Mesenchymal stem cell (in vitro differentiated cells and primary cell): ENCODE measurements at regions not wholly inside any gene's neighbourhood (a gene's known extent, or its start where the extent isn't known, plus 50 kb on each side); places are given as distances from the start of the nearest gene placed in this dataset.

ENCODE experiments used
- DNase-seq: peaks from one replicate; pipeline ENCODE4 v3.0.0-alpha.2; 2013
- H2AFZ ChIP-seq: one replicate; pipeline ENCODE4 v1.6.1; 2013; ENCODE audit warnings: low read depth, mild to moderate bottlenecking, control low read depth, inconsistent platforms, low read length, moderate library complexity
- H2AK5ac ChIP-seq: 2 replicates; pipeline ENCODE4 v1.6.1; 2013; ENCODE audit warnings: low read length, moderate library complexity, mild to moderate bottlenecking, inconsistent platforms; ENCODE audit not compliant: severe bottlenecking
- H2BK120ac ChIP-seq: one replicate; pipeline ENCODE4 v1.6.1; 2013; ENCODE audit warnings: low read depth, mild to moderate bottlenecking, inconsistent platforms, low read length, moderate library complexity
- H2BK12ac ChIP-seq, 2 experiments: one replicate each; pipeline ENCODE4 v1.6.1; 2013; ENCODE audit warnings: inconsistent platforms in 2 of 2, low read length in 2 of 2, mild to moderate bottlenecking in 2 of 2, moderate library complexity in 2 of 2, control low read depth in 1 of 2
- H2BK15ac ChIP-seq: one replicate; pipeline ENCODE4 v1.6.1; 2013; ENCODE audit warnings: mild to moderate bottlenecking, low read depth, inconsistent platforms; ENCODE audit not compliant: poor library complexity, severe bottlenecking
- H2BK5ac ChIP-seq: 2 replicates; pipeline ENCODE4 v1.6.1; 2013; ENCODE audit warnings: low read depth, mild to moderate bottlenecking, low read length, control low read depth, inconsistent platforms; ENCODE audit not compliant: poor library complexity, severe bottlenecking
- H3K14ac ChIP-seq, 2 experiments: one replicate each; pipeline ENCODE4 v1.6.1; 2013; ENCODE audit warnings: inconsistent platforms in 2 of 2, low read length in 2 of 2, control low read depth in 1 of 2, mild to moderate bottlenecking in 1 of 2, moderate library complexity in 1 of 2
- H3K18ac ChIP-seq, 2 experiments: one replicate each; pipeline ENCODE4 v1.6.1; 2013; ENCODE audit warnings: inconsistent platforms in 2 of 2, low read length in 2 of 2, control low read depth in 1 of 2, low read depth in 1 of 2, mild to moderate bottlenecking in 1 of 2
- H3K23ac ChIP-seq, 2 experiments: one replicate each; pipeline ENCODE4 v1.6.1; 2013; ENCODE audit warnings: inconsistent platforms in 2 of 2, low read length in 2 of 2, mild to moderate bottlenecking in 2 of 2, moderate library complexity in 2 of 2, control low read depth in 1 of 2
- H3K27ac ChIP-seq: 2 replicates; pipeline ENCODE4 v1.5.1; 2013; ENCODE audit warnings: mild to moderate bottlenecking, moderate library complexity, low read length, control low read depth, inconsistent platforms; ENCODE audit not compliant: poor library complexity, severe bottlenecking
- H3K27me3 ChIP-seq, 2 experiments: 2 replicates each; pipeline versions ENCODE4 v1.6.1 to v1.7.0; 2013; ENCODE audit warnings: low read length in 2 of 2, mild to moderate bottlenecking in 2 of 2, moderate library complexity in 2 of 2, control low read depth in 1 of 2, inconsistent platforms in 1 of 2; ENCODE audit not compliant: control insufficient read depth in 1 of 2, insufficient read depth in 1 of 2
- H3K36me3 ChIP-seq, 2 experiments: 2 replicates each; pipeline versions ENCODE4 v1.6.1 to v1.7.0; 2013; ENCODE audit warnings: low read length in 2 of 2, control low read depth in 1 of 2, inconsistent platforms in 1 of 2, low read depth in 1 of 2, mild to moderate bottlenecking in 1 of 2; ENCODE audit not compliant: insufficient read depth in 2 of 2, control insufficient read depth in 1 of 2
- H3K4ac ChIP-seq, 2 experiments: one replicate each; pipeline ENCODE4 v1.6.1; 2013; ENCODE audit warnings: inconsistent platforms in 2 of 2, low read length in 2 of 2, mild to moderate bottlenecking in 2 of 2, moderate library complexity in 2 of 2, control low read depth in 1 of 2, low read depth in 1 of 2
- H3K4me1 ChIP-seq: 2 replicates; pipeline ENCODE4 v1.6.1; 2013; ENCODE audit warnings: low read depth, low read length, control low read depth; ENCODE audit not compliant: control insufficient read depth, insufficient read depth
- H3K4me2 ChIP-seq: 2 replicates; pipeline ENCODE4 v1.6.1; 2013; ENCODE audit warnings: low read length, mild to moderate bottlenecking, inconsistent platforms; ENCODE audit not compliant: poor library complexity, severe bottlenecking
- H3K4me3 ChIP-seq, 2 experiments: 2 replicates each; pipeline versions ENCODE4 v1.5.1 to v1.7.0; 2013; ENCODE audit warnings: low read length in 2 of 2, mild to moderate bottlenecking in 2 of 2, control low read depth in 1 of 2, low read depth in 1 of 2; ENCODE audit not compliant: insufficient read depth in 1 of 2
- H3K79me1 ChIP-seq: replicated peaks from 2 replicates; pipeline ENCODE4 v1.6.1; 2013; ENCODE audit warnings: mild to moderate bottlenecking, control low read depth, low read length, inconsistent platforms; ENCODE audit not compliant: poor library complexity, severe bottlenecking
- H3K9ac ChIP-seq: 2 replicates; pipeline ENCODE4 v1.7.0; 2013; ENCODE audit warnings: mild to moderate bottlenecking, low read length, moderate library complexity
- H3K9me3 ChIP-seq: 2 replicates; pipeline ENCODE4 v1.7.0; 2013; ENCODE audit warnings: mild to moderate bottlenecking, low read length; ENCODE audit not compliant: control insufficient read depth
- H4K8ac ChIP-seq: one replicate; pipeline ENCODE4 v1.6.1; 2013; ENCODE audit warnings: inconsistent platforms, mild to moderate bottlenecking, low read length, moderate library complexity
- H4K91ac ChIP-seq: one replicate; pipeline ENCODE4 v1.6.1; 2013; ENCODE audit warnings: mild to moderate bottlenecking, low read length, inconsistent platforms
- WGBS: methylation state at CpG from one replicate; pipeline ENCODE4 v1.1.7; 2013; ENCODE audit warnings: mixed read lengths; 5-methylcytosine and 5-hydroxymethylcytosine counted together

DNA sequence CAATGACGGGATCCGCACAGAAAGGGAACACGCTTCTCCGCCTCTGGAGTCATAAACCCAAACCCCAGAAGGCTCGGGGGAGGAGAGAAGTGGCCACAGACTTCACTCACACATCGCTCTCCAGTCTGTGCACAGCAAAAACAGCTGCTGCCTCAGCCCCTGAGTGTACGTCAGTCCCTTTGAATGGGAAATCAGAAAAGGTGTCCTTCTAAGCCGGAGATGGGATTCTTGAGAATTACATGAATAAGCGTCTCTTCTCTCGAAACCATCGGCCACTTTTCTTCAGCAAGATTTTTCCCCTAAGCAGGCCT is 78.3 kb downstream of the PDCL3 start:
- no peak overlapping the region for H3K9ac ChIP-seq
- no peaks in the 10 kb centered on the region for H3K4me1 ChIP-seq
- H4K91ac ChIP-seq: no peak overlapping the region
- 72% methylated on average over 11 of the region's 11 CpGs for WGBS
- H2AFZ ChIP-seq: no peak overlapping the region
- no peak overlapping the region for H2AK5ac ChIP-seq
- DNase-seq: no peak
- H3K18ac ChIP-seq: no peak overlapping the region
- no peak overlapping the region for H3K23ac ChIP-seq
- no peak overlapping the region for H2BK15ac ChIP-seq
- no peak overlapping the region for H4K8ac ChIP-seq
- peaks cover 4% of the 10 kb centered on the region for H3K9me3 ChIP-seq
- H2BK5ac ChIP-seq: no peak overlapping the region
- H3K4me2 ChIP-seq: no peak overlapping the region
- no peak overlapping the region for H2BK120ac ChIP-seq
- no peak overlapping the region for H3K4me3 ChIP-seq
- H3K79me1 ChIP-seq: no peaks in the 10 kb centered on the region
- H3K27me3 ChIP-seq: peaks cover 31 to 57% of the 10 kb centered on the region in 2 experiments
- H3K4ac ChIP-seq: no peak overlapping the region
- no peak overlapping the region for H2BK12ac ChIP-seq
- H3K36me3 ChIP-seq: no peaks in the 10 kb centered on the region
- H3K27ac ChIP-seq: no peak overlapping the region
- no peak overlapping the region for H3K14ac ChIP-seq

- 74% methylated on average over 8 of the region's 8 CpGs for WGBS
- no peak overlapping the region for H2AFZ ChIP-seq
- no peak overlapping the region for H2BK120ac ChIP-seq
- no peak overlapping the region for H3K4me2 ChIP-seq
- H2BK5ac ChIP-seq: no peak overlapping the region
- no peaks in the 10 kb centered on the region for H3K4me1 ChIP-seq
- H3K23ac ChIP-seq: no peak overlapping the region
- no peak overlapping the region for H3K4me3 ChIP-seq
- no peak overlapping the region for H3K9ac ChIP-seq
- H2AK5ac ChIP-seq: no peak overlapping the region
- H3K27ac ChIP-seq: no peak overlapping the region
- no peak overlapping the region for H3K14ac ChIP-seq
- no peaks in the 10 kb centered on the region for H3K36me3 ChIP-seq
- H3K27me3 ChIP-seq: peaks cover 30 to 53% of the 10 kb centered on the region in 2 experiments
- H3K18ac ChIP-seq: no peak overlapping the region
- H4K8ac ChIP-seq: no peak overlapping the region
- H2BK15ac ChIP-seq: no peak overlapping the region
- no peak for DNase-seq
- H3K79me1 ChIP-seq: no peaks in the 10 kb centered on the region
- H2BK12ac ChIP-seq: no peak overlapping the region
- no peak overlapping the region for H3K4ac ChIP-seq
- H3K9me3 ChIP-seq: peaks cover 4% of the 10 kb centered on the region
- H4K91ac ChIP-seq: no peak overlapping the region
Observed at GRCh38 chr2:100642425-100642824, 79.6 kb downstream of the PDCL3 start.

- Histone ChIP-seq H2BK120ac (no peak overlapping the region), H2BK15ac (no peak overlapping the region), H3K14ac (no peak overlapping the region), H2AFZ (no peak overlapping the region), H4K8ac (no peak overlapping the region), H3K4me3 (no peak overlapping the region), H3K23ac (no peak overlapping the region), H3K9ac (no peak overlapping the region), H3K27ac (no peak overlapping the region), H3K4me1 (no peaks in the 10 kb centered on the region), H3K27me3 (peaks cover 22 to 43% of the 10 kb centered on the region in 2 experiments), H3K4me2 (no peak overlapping the region), H3K36me3 (no peaks in the 10 kb centered on the region), H2BK12ac (no peak overlapping the region), H3K79me1 (no peaks in the 10 kb centered on the region), H2BK5ac (no peak overlapping the region), H2AK5ac (no peak overlapping the region), H3K18ac (no peak overlapping the region), H3K4ac (no peak overlapping the region), H3K9me3 (peaks cover 7% of the 10 kb centered on the region), H4K91ac (no peak overlapping the region)
- 79% methylated on average over 2 of the region's 3 CpGs for WGBS
- no peak for DNase-seq
Observed at GRCh38 chr2:100643467-100643866, 80.7 kb downstream of the PDCL3 start.

DNA sequence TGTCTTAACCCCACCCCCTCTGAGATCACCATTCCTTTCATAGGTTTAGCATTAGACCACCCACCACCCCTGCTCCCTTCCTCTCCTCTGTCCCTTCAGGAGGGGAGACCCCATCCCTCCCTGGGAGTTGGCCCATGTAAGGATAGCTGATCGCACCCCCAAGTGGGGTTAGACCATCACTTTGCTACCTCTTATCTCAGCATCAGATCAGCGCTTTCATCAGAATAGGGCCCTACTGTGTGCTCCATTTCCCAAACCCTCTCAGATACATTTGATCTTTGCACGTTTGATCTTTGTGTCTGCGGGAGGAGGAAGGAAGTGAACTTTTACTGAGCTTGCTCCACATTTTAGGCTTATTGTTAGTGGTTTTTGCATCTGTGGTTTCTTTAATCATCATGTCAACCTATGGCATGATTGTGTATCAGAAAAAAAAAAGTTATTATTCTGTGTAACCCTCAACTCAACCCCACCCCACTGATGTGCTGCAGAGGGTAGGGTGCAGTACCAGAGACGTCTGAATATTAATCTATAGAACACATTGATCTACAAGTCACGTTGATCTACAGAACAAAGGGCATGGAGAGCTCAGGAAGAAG is 81.2 kb downstream of the PDCL3 start:
- Histone ChIP-seq H3K9ac (no peak overlapping the region), H3K23ac (no peak overlapping the region), H2BK15ac (no peak overlapping the region), H3K4me1 (no peaks in the 10 kb centered on the region), H3K4me3 (no peak overlapping the region), H2AFZ (no peak overlapping the region), H3K18ac (no peak overlapping the region), H3K14ac (no peak overlapping the region), H3K9me3 (peaks cover 13% of the 10 kb centered on the region), H2AK5ac (no peak overlapping the region), H2BK5ac (no peak overlapping the region), H3K27me3 (peaks cover 23 to 38% of the 10 kb centered on the region in 2 experiments), H4K91ac (no peak overlapping the region), H3K36me3 (no peaks in the 10 kb centered on the region), H2BK12ac (no peak overlapping the region), H3K79me1 (no peaks in the 10 kb centered on the region), H3K4me2 (no peak overlapping the region), H3K4ac (no peak overlapping the region), H2BK120ac (no peak overlapping the region), H4K8ac (no peak overlapping the region), H3K27ac (no peak overlapping the region)
- WGBS: 96% methylated on average over 4 of the region's 6 CpGs
- DNase-seq: no peak
